ACHN (cell line): ENCODE measurements at regions not wholly inside any gene's neighbourhood (a gene's known extent, or its start where the extent isn't known, plus 50 kb on each side); places are given as distances from the start of the nearest gene placed in this dataset.
"Not testable (repeated sequence)": the region's sequence is repeated elsewhere in the genome, so short reads cannot be mapped to it uniquely, and the experiment has no call there.

ENCODE experiments used
- DNase-seq: peaks from one replicate; pipeline ENCODE4 v3.0.0-alpha.2; 2015
- in situ Hi-C: cut with HindIII; loops from 2 replicates; pipeline ENCODE4 v1.10.0; 2017; ENCODE audit warnings: low sequenced_read_pairs, low pct_ligation_motif_present, low pct_unique_long_range_greater_than_20kb

DNA sequence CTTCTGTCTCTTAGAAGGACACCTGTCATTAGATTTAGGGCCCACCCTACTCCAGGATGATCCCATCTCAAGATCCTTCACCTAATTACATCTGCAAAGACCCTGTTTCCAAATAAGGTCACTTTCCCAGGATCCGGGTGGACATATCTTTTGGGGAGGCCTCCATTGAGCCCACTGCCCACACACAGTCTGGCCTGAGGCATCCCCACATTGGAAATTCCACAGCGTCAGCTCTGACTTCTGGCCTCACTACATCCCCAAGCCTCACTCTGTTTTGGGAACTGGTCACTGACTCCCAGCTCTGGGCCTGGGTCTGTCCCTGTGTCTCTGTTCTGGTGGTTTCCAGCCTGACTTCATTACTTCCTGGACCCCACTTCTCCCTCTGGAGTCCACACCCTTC lies 285.5 kb downstream of the CRLF2 start:
- in situ Hi-C loops: no loop called here
- no peak for DNase-seq

DNA sequence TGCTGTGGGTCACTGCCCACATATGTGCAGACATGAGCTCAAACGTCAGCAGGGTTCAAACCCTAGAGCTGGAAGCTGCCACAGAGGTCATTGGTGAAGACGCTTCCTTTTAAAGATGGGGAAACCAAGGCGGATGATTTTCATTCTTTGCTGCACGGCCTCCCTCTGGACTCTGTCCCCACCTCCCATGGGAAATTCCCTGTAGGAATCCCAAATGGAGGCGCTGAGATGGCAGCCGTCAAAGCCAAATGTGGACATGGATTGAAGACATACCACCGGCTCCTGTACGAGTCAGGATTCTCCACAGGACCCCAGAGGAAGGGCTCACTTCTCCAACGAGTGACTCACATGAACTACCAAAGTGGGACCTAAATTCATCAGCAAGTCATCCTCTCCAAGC lies 286.4 kb downstream of the CRLF2 start:
- no peak for DNase-seq
- in situ Hi-C loops: no loop called here

DNA sequence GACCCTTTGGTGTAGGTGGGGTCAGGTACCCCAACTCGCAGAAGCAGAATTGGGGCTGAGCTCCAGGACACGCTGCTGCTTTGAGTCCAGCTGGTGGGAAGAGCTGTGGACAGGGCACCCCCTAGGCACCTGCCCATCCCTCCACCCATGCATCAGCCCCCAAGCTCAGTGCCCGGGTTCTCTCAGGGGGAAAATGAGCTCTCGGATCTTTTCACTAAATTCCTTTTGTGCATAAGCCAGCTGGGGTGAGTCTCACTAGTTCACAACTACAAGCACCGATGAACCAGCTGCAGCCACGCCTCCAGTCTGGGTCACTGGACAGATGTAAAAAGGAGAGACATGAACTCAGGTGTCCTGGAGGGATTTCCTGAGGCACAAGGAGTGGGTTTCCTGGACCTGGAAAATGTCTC lies 286.8 kb downstream of the CRLF2 start:
- in situ Hi-C loops: no loop called here
- no peak for DNase-seq

DNA sequence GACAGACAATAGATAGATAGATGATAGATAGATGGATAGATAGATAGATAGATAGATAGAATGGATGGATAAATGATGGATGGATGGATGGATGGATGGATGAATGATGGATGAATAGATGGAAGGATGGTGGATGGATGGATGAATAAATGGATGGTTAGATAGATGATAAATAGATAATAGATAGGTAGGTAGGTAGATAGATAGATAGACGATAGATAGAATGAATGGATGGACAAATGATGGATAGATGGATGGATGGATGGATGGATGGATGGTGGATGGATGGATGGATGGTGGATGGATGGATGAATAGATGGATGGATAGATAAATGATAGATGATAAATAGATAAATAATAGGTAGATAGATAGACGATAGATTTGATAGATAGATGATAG lies 287.4 kb downstream of the CRLF2 start:
- DNase-seq: no peak
- in situ Hi-C loops: no loop called here

DNA sequence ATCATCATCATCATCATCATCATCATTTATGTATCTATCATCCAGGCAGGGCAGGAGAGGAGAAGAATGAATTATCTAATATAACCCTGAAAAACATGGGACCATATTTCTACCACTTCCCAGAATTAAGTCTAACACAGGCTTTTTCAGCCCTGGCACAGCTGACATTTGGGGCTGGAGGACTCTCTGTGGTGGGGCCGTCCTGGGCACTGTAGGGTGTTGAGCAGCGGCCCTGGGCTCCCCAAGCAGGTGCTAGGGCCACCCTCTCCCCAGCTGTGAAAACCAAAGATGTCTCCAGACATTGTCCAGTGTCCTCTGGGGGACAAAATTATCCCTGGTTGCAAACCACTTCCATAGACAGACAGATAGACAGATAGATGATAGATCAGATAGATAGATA lies 288.4 kb downstream of the CRLF2 start:
- in situ Hi-C loops: no loop called here
- no peak for DNase-seq

DNA sequence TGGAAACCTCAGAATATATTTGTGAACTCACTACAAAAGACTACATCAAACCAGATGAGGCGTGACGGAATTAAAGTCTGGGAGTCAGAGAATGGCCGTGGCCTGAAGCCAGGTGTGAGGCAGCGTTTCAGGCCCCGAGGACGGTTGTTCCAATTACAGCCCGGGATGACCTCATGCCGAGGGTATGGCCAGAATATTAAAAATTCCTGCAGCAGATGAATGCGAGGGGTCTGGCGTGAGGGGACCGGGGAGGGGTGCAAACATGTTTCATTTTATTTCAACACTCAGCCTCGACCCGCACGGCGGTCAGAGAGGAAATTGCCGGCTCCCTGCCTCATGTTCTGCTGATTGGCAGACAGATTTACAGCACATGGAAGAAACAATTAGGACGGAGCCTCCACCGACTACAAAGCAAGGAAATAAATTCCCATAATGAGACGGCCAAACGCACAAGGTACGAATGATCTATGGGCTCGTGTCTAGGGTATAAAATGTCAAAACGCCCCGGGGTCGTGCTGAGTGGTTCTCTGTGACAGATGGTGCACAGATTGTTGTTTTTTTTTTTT lies 289.7 kb downstream of the SHOX start:
- in situ Hi-C loops: no loop called here
- no peak for DNase-seq

DNA sequence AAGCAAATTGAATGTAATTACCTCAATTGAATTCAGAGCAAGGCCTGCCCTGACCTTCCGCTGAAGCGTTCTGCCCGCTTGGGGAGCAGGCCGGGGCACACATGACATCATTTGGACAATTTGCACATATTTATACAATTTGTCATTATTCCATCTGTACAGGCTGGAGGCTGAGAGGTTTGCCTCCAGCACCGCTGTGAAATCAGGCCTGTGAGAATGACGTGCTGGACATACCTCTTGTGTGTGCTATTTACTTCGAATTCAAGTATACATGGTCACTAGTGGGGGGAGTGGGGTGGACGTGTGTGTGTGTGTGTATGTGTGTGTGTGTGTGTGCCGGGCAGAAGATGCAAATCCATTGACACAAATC lies 285.6 kb downstream of the SHOX start:
- no peak for DNase-seq
- in situ Hi-C loops: no loop called here

DNA sequence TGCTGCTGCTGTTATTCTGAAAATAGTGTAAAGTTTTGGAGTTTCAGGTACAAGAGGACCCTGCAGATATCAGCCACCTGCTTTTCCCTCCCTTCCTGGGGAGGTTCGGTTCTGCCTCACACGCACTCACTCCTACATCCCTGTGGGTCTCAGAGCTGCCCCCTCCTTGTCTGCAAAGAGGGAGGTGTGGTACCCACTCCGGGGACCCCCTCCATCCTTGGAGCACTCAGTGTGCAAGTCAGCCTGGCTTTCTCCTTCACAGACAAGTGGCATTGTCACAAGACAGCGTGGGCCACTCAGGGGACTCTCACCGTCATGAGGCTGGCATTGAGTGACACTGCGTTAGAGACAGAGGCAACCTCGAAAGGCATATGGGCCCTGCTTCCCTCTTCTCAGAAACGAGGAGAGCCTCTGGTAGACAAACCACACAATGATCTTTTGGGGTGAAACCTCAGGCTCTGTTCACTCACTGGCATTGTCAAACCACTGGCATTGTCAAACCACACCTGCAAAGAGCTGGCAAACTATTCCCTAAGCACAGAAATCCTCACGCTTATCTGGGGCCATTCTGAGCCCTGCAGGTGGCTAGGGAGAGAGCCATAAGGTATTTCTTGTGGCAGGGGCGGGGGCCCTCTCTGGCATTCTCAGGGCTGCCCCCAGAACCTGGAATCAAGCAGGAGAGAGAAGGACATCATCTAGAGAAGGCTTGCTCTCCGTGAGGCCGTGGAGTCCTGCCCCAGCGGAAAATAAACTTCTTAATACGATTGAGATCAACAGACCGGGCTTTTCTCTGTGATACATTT lies 285.0 kb downstream of the SHOX start:
- in situ Hi-C loops: no loop called here
- DNase-seq: no peak

DNA sequence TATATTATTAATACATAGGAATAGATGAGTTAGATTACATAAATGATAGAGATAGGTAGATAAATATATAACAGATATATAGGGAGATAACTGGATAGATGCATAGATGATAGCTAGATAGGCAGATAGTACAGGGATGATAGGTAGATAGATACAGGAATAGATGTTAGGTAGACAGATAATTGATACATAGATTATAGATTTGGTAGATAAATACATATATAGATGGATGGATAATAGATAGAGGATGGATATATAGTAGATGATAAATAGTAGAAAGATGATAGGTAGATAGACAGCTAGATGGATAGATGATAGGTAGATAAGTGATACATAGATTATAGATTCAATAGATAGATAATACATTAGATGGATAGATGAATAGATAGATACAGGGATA lies 283.6 kb downstream of the SHOX start:
- DNase-seq: no peak
- in situ Hi-C loops: no loop called here

DNA sequence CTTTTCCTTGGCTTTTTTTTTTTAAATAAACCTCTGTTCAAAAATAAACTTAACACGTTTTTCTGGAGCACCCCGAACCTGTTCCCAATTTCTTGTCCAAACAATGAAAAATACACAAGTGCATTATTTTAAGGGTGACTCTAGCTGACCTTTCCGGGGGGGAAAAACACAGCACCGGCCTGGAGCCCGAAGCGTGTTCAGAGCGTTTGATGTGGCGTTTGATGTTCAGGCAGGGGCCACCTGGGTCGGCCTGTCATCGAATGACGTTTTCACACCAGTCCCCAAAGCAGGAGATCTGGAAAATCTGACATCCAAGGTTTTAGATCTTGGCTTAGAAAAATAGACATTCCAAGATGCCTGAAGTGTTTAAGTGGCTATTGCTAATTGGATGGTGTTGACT lies 282.1 kb downstream of the SHOX start:
- in situ Hi-C loops: no loop called here
- DNase-seq: no peak

DNA sequence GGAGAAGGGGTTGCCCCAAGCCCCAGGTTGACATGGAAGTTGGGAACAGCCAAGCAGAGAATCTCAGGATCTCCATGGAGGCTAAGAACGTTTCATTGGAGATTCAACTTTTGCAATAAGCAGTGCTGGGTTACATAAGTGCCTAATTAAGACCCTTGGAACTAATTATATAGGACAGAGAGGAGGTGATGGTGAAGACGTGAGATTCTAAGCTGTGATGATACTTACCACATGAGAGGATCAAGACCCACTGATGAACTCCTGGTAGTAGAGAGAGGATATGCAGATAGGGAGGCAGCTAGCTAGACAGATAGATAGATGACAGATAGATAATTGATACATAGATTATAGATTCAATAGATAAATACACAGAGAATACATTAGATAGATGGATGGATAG lies 278.5 kb downstream of the SHOX start:
- DNase-seq, in situ Hi-C loops: not testable (repeated sequence)

DNA sequence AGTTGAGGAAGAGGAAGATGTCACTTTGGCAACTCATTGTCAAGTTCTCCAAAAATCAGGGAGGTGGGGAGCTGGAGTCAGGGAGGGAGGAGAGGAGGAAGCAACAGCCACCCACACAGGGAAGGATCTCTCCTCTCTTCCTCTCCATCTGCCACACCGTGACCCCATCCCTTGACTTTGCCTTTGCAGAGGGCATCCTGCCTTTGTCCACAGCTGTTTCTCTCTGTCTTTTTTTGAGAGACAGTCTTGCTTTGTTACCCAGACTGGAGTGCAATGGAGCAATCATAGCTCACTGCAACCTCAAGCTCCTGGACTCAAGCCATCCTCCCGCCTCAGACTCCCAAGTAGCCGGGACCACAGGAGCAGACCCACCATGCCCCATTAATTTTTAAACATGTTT lies 276.0 kb downstream of the SHOX start:
- in situ Hi-C loops: no loop called here

DNA sequence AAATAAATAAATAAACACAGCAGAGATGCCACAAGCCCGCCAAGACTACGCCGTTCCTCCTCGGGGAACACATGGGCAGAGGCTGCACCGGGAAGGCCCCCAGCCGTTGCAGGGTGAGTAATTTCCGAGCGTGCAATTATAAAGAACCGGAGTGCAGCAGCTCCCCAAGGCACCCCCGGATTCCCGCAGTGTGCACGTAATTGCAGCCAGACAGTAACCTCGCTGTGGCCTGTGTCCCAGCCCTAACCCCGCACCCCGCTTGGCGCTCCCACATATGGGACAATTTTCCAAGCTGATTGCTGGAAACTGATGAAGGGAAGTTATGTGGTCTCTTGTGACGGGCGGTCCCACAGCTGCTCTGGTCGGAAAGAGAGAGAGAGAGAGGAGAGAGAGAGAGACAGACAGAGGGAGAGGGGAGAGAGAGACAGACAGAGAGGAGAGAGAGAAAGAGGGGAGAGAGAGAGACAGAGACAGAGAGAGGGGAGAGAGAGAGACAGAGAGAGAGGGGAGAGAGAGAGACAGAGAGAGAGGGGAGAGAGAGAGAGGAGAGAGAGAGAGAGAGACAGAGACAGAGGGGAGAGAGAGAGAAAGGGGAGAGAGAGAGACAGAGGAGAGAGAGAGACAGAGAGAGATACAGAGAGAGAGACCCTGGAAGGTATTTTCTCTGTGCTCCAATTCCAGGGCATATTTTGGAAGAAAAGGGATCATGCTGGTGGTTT lies 275.4 kb downstream of the SHOX start:
- in situ Hi-C loops: no loop called here
- no peak for DNase-seq

More for the DNA sequence above, 276.0 kb downstream of the SHOX start:
- DNase-seq: no peak

DNA sequence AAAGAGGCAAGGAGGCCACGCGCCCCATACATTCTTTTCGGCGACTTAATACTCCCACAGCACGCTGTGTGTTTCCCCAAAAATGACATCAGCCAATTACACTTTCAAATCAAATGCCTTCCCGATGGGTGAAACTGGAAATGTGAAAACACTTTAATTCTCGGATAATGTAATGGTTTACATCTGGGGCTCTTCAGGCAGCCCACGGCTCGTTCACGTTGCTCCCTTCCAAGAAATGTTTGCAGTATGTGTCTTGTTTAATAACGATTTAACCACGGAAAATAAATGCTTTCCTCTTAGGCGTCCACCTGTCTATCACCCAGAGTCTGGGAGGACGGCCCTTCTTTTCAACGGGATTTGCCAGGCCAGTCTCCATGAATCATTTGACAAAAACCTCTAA lies 272.5 kb downstream of the SHOX start:
- in situ Hi-C loops: no loop called here
- no peak for DNase-seq

DNA sequence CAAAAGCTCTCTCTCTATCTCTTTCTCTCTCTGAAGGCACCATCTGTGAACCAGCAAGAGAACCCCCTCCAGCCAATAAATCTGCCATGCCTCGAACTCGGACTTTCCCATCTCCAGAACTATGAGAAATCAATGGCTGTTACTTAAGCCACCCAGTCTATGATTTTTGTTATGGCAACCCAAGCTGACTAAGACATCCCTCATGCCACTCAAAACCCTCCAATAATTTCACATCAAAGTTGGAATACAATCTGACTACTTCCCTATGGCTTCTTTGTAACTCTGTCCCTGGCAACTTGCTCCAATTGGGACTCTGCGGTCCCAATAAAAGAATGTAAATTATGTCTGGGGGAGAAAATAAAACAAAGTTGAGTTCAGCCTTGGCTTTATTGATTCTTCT lies 265.7 kb downstream of the SHOX start:
- in situ Hi-C loops: no loop called here
- DNase-seq: no peak

DNA sequence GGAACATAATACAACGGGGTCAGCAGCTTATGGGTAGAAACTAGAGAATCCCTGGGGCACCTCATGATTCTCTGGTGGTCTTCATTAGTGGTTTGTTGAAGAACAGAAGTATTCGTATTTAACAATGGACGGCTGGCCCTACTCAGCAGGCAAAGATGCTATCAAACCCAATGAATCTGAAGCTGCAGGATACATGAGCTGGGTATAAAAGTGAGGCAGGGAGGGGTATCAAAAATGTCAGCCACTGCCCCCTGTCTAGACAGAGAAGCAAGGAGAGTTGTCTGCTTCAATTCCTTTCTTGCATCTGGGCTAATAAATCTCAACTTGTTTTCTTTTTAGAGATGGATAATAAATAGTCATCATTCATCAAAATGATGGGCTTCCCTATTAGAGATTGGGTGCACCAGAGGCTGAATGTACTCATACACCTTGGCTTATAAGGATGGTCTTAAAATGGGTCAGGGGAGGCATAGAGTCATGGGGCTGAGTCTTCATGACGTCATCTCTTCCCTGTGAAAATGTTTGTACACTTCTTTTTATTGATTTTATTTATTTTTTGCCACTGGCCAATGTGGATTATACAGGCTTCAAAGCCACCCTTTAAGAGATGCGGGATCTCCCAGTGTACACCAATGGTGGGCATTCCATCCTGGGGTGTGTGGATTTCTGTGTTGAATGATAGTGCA lies 259.5 kb downstream of the SHOX start:
- in situ Hi-C loops: no loop called here

DNA sequence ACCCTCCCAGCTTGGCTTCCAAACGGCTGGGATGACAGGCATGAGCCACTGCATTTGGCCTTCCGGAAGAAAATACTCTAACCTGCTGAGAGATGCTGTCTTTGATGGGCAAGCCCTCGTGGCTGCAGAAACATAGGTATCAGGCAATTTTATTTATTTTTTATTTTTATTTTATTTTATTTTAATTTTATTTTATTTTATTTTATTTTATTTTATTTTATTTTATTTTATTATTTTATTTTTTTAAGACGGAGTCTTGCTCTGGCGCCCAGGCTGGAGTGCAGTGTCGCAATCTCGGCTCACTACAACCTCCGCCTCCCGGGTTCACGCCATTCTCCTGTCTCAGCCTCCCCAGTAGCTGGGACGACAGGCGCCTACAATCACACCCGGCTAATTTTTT lies 257.1 kb downstream of the SHOX start:
- in situ Hi-C loops, DNase-seq: not testable (repeated sequence)

More for the DNA sequence above, 259.5 kb downstream of the SHOX start:
- DNase-seq: no peak

DNA sequence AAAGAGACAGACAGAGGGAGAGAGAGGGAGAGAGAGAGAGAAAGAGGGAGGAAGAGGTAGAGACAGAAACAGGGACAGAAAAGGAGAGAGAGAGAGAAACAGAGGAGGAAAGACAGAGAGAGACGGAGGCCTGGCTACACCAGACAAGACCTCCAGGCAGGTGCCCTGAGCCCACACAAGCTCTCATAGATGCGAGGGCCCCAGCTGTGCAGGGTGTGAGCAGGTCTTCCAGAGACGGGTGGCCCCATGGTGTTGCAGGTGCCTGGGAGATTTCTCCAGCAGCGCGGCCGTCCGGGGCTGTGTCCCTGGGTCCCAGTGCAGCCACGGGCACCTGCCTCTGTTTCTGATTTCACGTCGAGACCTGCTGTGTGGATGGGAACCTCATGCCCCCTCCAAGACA lies 253.0 kb downstream of the SHOX start:
- DNase-seq: no peak
- in situ Hi-C loops: no loop called here
